ENCODE measurements at regions not wholly inside any gene's neighbourhood (a gene's known extent, or its start where the extent isn't known, plus 50 kb on each side); places are given as distances from the start of the nearest gene placed in this dataset.

DNA sequence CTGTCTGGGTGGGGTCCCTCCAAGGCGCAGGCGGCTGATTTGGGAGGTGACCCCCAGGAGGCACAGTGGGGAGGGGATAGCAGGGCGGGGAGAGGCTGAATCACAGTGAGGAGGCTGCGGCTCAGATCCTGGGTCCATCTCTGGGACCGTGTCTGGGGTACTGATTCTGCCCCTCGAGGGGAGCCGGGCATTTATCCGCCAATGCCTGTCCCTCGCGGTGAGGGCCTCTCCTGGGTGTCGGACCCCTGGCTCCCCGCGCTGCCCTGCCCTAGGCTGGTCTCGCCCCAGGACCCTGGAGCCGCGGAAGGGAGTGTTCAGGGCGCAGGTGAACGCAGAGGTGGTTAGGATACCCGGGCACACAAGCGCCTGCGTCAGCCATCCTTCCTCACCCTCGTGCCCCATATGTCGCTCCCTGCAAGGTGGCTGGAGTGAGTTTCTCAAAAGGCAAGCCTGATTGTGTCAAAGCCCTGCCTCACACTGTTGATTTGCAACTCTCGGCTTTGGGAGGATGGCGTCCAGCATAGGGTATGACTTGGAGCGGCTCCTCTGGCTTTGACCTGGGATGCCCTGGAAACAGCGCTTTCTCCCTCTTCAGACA lies 530.9 kb downstream of the PTPRU start:
- H3K27me3 Mint-ChIP-seq (ENCODE audit: unreplicated experiment): no peaks in the 10 kb centered on the region
- H3K27ac Mint-ChIP-seq (ENCODE audit: unreplicated experiment): no peak overlapping the region
- H3K36me3 Mint-ChIP-seq (ENCODE audit: low read depth, unreplicated experiment): no peaks in the 10 kb centered on the region
- no peak for DNase-seq (ENCODE audit: low spot score)
- no peaks in the 10 kb centered on the region for H3K9me3 Mint-ChIP-seq (ENCODE audit: unreplicated experiment)
- TF ChIP-seq, protein P1, sequence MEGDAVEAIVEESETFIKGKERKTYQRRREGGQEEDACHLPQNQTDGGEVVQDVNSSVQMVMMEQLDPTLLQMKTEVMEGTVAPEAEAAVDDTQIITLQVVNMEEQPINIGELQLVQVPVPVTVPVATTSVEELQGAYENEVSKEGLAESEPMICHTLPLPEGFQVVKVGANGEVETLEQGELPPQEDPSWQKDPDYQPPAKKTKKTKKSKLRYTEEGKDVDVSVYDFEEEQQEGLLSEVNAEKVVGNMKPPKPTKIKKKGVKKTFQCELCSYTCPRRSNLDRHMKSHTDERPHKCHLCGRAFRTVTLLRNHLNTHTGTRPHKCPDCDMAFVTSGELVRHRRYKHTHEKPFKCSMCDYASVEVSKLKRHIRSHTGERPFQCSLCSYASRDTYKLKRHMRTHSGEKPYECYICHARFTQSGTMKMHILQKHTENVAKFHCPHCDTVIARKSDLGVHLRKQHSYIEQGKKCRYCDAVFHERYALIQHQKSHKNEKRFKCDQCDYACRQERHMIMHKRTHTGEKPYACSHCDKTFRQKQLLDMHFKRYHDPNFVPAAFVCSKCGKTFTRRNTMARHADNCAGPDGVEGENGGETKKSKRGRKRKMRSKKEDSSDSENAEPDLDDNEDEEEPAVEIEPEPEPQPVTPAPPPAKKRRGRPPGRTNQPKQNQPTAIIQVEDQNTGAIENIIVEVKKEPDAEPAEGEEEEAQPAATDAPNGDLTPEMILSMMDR (IDR thresholded peaks at IDR 0.05; ENCODE audit: unreplicated experiment): no peak
- H3K4me3 Mint-ChIP-seq (ENCODE audit: unreplicated experiment): no peak overlapping the region
- H3K4me1 Mint-ChIP-seq (ENCODE audit: unreplicated experiment): no peaks in the 10 kb centered on the region

DNA sequence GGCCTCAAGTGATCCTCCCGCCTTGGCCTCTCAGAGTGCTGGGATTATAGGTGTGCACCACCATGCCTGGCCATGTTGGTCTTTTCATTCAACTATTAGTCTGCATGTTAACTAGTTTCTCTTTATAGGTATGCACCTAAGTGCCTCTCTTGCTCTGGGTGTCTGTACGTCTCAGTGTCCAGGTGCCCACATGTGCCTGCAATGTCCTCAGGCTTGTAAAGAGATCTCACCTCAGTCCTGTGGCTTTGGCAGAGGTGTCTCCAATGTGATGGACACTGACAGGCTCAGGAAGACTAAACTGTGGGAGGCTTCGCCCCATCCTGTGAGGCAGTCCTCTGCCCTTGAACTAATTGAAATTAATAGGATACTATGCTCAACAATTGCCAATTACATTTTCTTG lies 526.3 kb downstream of the PTPRU start:
- H3K4me1 Mint-ChIP-seq (ENCODE audit: unreplicated experiment): no peaks in the 10 kb centered on the region
- H3K36me3 Mint-ChIP-seq (ENCODE audit: low read depth, unreplicated experiment): no peaks in the 10 kb centered on the region
- no peak for DNase-seq (ENCODE audit: low spot score)
- no peaks in the 10 kb centered on the region for H3K9me3 Mint-ChIP-seq (ENCODE audit: unreplicated experiment)
- TF ChIP-seq, protein P1 (IDR thresholded peaks at IDR 0.05; ENCODE audit: unreplicated experiment): no peak
- H3K27ac Mint-ChIP-seq (ENCODE audit: unreplicated experiment): no peak overlapping the region
- H3K4me3 Mint-ChIP-seq (ENCODE audit: unreplicated experiment): no peak overlapping the region
- H3K27me3 Mint-ChIP-seq (ENCODE audit: unreplicated experiment): no peaks in the 10 kb centered on the region

DNA sequence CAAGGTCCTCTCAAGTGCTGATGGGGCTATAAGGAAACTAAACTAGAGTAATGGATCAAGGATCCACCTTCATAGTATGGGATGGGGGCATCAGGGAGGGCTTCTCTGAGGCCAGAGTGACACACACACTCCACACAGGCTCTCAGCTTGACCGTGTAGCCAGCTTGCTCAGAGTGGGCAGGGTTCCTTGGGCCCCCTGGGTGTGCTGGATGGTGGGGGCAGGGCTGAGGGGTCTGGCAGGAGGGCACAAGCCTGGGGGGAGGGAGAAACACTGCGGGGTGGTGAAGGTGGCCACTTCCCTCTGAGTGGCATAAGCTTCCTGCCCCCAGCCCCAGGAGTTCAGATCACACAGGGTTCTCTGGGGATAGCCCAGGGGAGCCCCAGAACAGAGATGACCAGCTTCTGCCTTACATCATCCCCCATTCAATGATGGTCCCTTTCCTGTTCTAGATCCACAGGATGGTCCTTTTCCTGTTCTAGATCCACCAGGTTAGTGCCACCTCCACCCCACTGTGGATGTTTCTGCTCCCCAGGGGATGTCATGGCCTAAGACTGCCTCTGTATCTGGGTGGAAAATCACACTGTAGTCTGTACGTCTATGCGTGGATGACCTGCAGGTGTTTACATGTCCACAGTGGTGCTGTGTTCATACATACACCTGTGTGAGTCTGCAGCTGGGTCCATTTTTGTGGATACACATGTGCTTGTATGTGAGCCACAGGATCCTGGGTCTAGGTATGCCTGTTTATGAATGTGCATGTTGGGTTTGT lies 525.0 kb downstream of the PTPRU start:
- H3K4me3 Mint-ChIP-seq (ENCODE audit: unreplicated experiment): no peak overlapping the region
- no peaks in the 10 kb centered on the region for H3K4me1 Mint-ChIP-seq (ENCODE audit: unreplicated experiment)
- H3K36me3 Mint-ChIP-seq (ENCODE audit: low read depth, unreplicated experiment): no peaks in the 10 kb centered on the region
- no peaks in the 10 kb centered on the region for H3K27me3 Mint-ChIP-seq (ENCODE audit: unreplicated experiment)
- TF ChIP-seq, protein P1 (IDR thresholded peaks at IDR 0.05; ENCODE audit: unreplicated experiment): no peak
- DNase-seq (ENCODE audit: low spot score): no peak
- H3K27ac Mint-ChIP-seq (ENCODE audit: unreplicated experiment): no peak overlapping the region
- H3K9me3 Mint-ChIP-seq (ENCODE audit: unreplicated experiment): no peaks in the 10 kb centered on the region

DNA sequence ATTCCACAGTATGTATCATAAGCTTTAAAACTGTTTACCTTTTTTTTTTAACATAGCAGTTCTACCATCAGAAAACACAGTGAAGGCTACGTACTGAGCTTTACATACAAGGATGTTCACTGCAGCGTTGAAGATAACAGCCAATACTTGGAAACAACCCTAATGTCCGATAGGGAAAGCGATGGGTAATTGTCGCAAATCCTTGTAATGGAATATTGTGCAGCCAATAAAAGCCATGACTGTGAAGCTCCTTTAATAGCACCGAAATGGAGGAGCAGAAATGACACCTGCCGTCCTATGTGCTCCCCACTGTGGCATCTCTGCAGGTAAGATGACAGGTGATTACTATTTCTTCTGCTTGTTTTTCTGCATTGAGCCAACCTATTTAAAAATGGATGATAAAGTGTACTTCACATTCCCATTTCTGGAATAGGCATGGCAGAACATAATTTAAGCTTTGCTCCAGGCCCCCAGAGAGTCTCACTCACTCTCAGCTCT lies 523.8 kb downstream of the PTPRU start:
- Mint-ChIP-seq H3K27me3 (ENCODE audit: unreplicated experiment) (no peaks in the 10 kb centered on the region), H3K4me1 (ENCODE audit: unreplicated experiment) (no peaks in the 10 kb centered on the region), H3K4me3 (ENCODE audit: unreplicated experiment) (no peak overlapping the region), H3K36me3 (ENCODE audit: low read depth, unreplicated experiment) (no peaks in the 10 kb centered on the region), H3K27ac (ENCODE audit: unreplicated experiment) (no peak overlapping the region), H3K9me3 (ENCODE audit: unreplicated experiment) (no peaks in the 10 kb centered on the region)
- no peak for DNase-seq (ENCODE audit: low spot score)
- TF ChIP-seq, protein P1 (IDR thresholded peaks at IDR 0.05; ENCODE audit: unreplicated experiment): no peak

All from endothelial cell (in vitro differentiated cells).